ENCODE measurements at regions not wholly inside any gene's neighbourhood (a gene's known extent, or its start where the extent isn't known, plus 50 kb on each side); places are given as distances from the start of the nearest gene placed in this dataset.

DNA sequence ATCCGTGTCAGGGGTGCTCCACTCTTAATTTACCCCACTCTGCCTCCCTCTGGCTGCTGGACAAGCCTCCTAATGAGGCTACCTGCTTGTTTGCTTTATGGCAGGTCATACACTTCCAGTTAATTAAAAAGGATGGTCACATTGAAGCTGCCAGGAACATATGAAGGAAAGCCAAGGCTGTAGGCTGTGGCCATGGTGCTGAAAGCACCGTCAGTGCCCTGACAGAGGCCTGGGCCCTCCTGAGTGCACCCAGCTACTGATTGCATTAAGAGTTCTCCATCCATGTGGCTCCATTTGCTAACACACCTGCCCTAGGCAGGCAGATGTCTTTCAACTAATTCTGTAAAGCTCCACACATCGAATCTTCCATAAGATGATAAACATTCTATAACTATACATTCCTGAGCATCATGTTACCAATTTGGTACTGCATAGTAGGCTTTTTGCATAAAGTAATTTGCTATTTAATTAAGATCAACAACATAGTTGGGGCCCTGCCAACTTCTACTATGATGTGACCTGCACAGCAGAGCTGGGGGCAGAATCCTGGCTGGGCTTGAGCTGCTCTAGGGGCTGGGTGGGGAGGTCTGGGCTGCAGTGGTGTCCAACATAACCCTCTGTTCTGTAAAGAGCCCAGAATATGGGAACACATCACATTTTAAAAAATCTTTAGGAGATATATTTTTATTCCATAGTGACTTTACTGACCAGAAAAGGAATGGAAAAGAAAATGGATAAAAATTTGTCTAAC lies 224.8 kb downstream of the SIPA1L2 start:
- WGBS, 2 donors, result 79 to 81% methylated on average over 3 of the region's 3 CpGs
- DNase-seq (ENCODE audit: low spot score in 2 of 2), result no peak
- Histone ChIP-seq H3K4me3 (no peak overlapping the region), H3K36me3 (peaks cover 0 to 47% (median 0%) of the 10 kb centered on the region in 3 donors), H3K4me1 (peaks cover 0 to 11% (median 0%) of the 10 kb centered on the region in 4 donors), H3K9me3 (peaks cover 0 to 11% (median 4%) of the 10 kb centered on the region in 4 donors), H3K27me3 (no peaks in the 10 kb centered on the region), H3K27ac (no peak overlapping the region)
- TF ChIP-seq POLR2A (IDR thresholded peaks at IDR 0.05) (no peak), CTCF (IDR thresholded peaks at IDR 0.05) (no peak), EP300 (IDR thresholded peaks at IDR 0.05) (no peak)

DNA sequence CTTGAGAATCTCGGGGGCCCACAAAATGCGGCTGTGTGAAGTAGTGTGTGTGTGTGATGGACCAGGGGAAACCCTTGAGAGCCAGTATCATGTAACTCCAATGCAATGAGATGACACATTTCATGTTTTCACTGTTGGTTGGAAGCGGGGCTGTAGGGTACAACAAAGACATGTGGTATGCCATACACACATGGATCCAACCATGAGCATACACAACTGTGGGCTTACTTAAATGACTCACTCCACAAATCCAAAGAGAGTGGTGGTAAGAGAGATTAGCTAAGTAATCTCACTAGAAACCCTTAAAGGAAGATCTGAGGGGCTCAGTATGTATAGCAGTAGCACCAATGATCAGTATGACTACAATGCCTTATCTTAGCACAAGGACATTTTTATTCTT lies 225.7 kb downstream of the SIPA1L2 start:
- peaks cover 0 to 47% (median 0%) of the 10 kb centered on the region in 3 donors for H3K36me3 ChIP-seq
- H3K27ac ChIP-seq, result no peak overlapping the region
- H3K27me3 ChIP-seq, result no peaks in the 10 kb centered on the region
- TF ChIP-seq EP300 (IDR thresholded peaks at IDR 0.05) (no peak), POLR2A (IDR thresholded peaks at IDR 0.05) (no peak), CTCF (IDR thresholded peaks at IDR 0.05) (no peak)
- peaks cover 0 to 1% (median under 1%) of the 10 kb centered on the region in 4 donors for H3K9me3 ChIP-seq
- 95 to 97% methylated on average over 3 of the region's 3 CpGs for WGBS, 2 donors
- no peak for DNase-seq (ENCODE audit: low spot score in 2 of 2)
- no peak overlapping the region for H3K4me3 ChIP-seq
- peaks cover 0 to 11% (median 0%) of the 10 kb centered on the region in 4 donors for H3K4me1 ChIP-seq

GRCh38 chr1:232403017-232403714 lies 226.8 kb downstream of the SIPA1L2 start:
- peaks cover 0 to 56% (median 0%) of the 10 kb centered on the region in 3 donors for H3K36me3 ChIP-seq

GRCh38 chr1:232398823-232399222 lies 231.1 kb downstream of the SIPA1L2 start:
- no peak for TF ChIP-seq CTCF (IDR thresholded peaks at IDR 0.05)
- no peak for TF ChIP-seq EP300 (IDR thresholded peaks at IDR 0.05)
- no peak for TF ChIP-seq POLR2A (IDR thresholded peaks at IDR 0.05)
- DNase-seq (ENCODE audit: low spot score in 2 of 2), result no peak
- no peak overlapping the region for H3K4me3 ChIP-seq
- WGBS, 2 donors, result 94 to 97% methylated on average over 12 of the region's 12 CpGs
- peaks cover 0 to 75% (median 0%) of the 10 kb centered on the region in 3 donors for H3K36me3 ChIP-seq
- no peaks in the 10 kb centered on the region for H3K27me3 ChIP-seq
- no peak overlapping the region for H3K27ac ChIP-seq
- no peaks in the 10 kb centered on the region for H3K4me1 ChIP-seq
- H3K9me3 ChIP-seq, result no peaks in the 10 kb centered on the region

More at GRCh38 chr1:232403017-232403714, 226.8 kb downstream of the SIPA1L2 start:
- no peak overlapping the region for H3K27ac ChIP-seq
- no peaks in the 10 kb centered on the region for H3K27me3 ChIP-seq
- TF ChIP-seq EP300 (IDR thresholded peaks at IDR 0.05), result no peak
- peaks cover 0 to 11% (median 0%) of the 10 kb centered on the region in 4 donors for H3K4me1 ChIP-seq
- 67 to 69% methylated on average over 9 of the region's 9 CpGs for WGBS, 2 donors
- DNase-seq (ENCODE audit: low spot score in 2 of 2), result no peak
- H3K4me3 ChIP-seq, result no peak overlapping the region
- no peaks in the 10 kb centered on the region for H3K9me3 ChIP-seq

GRCh38 chr1:232393444-232394146 lies 236.3 kb downstream of the SIPA1L2 start:
- Histone ChIP-seq H3K27me3 (no peaks in the 10 kb centered on the region), H3K36me3 (peaks cover 0 to 23% (median 0%) of the 10 kb centered on the region in 3 donors), H3K4me3 (no peak overlapping the region), H3K4me1 (peaks cover 0 to 10% (median 0%) of the 10 kb centered on the region in 4 donors), H3K9me3 (no peaks in the 10 kb centered on the region), H3K27ac (no peak overlapping the region)
- no peak for TF ChIP-seq POLR2A (IDR thresholded peaks at IDR 0.05)
- TF ChIP-seq EP300 (IDR thresholded peaks at IDR 0.05), result no peak
- TF ChIP-seq CTCF (IDR thresholded peaks at IDR 0.05), result no peak
- 54 to 57% methylated on average over 5 of the region's 5 CpGs for WGBS, 2 donors
- DNase-seq (ENCODE audit: low spot score in 2 of 2), result no peak
